22Rv1 (cell line): ENCODE measurements at regions not wholly inside any gene's neighbourhood (a gene's known extent, or its start where the extent isn't known, plus 50 kb on each side); places are given as distances from the start of the nearest gene placed in this dataset.

Experiments
- H3K27ac ChIP-seq: fragments of 450-650 bp; 2 replicates; pipeline ENCODE4 v1.5.1; 2017
- ZFX ChIP-seq: fragments of 450-650 bp; IDR thresholded peaks from 2 replicates; pipeline ENCODE4 v1.6.1; 2017; ENCODE audit warnings: antibody characterized with exemption, borderline replicate concordance
- TF ChIP-seq, protein P1 (sequence below): fragments of 450-650 bp; IDR thresholded peaks from 2 replicates; pipeline ENCODE4 v1.5.1; 2017; ENCODE audit warnings: mild to moderate bottlenecking

DNA sequence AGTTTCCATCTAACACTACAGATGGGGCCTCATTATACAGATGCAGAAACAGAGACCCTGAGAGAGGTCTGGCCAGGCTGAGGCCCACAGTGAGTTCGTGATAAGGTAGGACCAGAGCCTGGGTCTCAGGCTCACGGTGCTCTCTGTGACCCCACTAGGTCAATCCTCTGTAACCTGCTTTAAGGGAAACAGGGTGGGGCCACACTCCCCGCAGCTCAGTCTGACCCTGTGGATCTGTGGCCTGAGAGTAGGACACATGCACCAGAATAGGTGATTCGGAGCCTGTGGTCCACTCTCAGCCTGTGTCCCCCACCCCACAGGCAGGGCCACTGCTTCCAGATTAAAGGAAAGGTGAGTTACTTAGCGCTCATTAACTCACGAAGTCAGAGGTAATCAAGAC, 137.8 kb upstream of the FAM20C start:
- no peak overlapping the region for H3K27ac ChIP-seq
- TF ChIP-seq ZFX, result no peak
- TF ChIP-seq, protein P1, sequence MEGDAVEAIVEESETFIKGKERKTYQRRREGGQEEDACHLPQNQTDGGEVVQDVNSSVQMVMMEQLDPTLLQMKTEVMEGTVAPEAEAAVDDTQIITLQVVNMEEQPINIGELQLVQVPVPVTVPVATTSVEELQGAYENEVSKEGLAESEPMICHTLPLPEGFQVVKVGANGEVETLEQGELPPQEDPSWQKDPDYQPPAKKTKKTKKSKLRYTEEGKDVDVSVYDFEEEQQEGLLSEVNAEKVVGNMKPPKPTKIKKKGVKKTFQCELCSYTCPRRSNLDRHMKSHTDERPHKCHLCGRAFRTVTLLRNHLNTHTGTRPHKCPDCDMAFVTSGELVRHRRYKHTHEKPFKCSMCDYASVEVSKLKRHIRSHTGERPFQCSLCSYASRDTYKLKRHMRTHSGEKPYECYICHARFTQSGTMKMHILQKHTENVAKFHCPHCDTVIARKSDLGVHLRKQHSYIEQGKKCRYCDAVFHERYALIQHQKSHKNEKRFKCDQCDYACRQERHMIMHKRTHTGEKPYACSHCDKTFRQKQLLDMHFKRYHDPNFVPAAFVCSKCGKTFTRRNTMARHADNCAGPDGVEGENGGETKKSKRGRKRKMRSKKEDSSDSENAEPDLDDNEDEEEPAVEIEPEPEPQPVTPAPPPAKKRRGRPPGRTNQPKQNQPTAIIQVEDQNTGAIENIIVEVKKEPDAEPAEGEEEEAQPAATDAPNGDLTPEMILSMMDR, result no peak

DNA sequence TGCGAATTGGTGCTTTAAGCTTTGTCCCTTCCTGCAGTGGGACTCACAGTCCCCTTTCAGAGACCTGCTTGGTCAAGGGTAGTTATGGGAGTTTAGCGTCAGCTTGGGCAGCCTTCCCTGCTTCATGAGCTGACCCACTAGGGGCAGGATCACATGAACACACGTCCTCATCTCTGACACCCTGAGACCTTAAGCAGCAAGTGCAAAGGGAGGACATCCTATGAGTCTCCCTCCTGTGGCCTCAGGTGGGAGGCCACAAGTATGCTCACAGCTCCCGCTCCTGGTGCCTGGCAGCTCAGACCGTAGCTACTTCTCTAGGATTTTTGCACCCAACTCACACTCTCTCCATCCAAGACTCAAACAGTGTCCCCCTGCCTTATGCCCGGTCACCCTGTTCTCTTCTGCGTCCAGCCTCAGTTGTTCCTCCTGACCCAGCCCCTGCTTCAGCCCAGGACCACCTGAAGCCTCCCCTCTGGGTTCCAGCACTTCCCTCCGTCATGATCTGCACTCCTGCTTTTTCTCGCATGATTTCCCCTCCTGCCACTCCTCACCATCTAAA, 136.6 kb upstream of the FAM20C start:
- TF ChIP-seq, protein P1, result no peak
- TF ChIP-seq ZFX, result no peak

DNA sequence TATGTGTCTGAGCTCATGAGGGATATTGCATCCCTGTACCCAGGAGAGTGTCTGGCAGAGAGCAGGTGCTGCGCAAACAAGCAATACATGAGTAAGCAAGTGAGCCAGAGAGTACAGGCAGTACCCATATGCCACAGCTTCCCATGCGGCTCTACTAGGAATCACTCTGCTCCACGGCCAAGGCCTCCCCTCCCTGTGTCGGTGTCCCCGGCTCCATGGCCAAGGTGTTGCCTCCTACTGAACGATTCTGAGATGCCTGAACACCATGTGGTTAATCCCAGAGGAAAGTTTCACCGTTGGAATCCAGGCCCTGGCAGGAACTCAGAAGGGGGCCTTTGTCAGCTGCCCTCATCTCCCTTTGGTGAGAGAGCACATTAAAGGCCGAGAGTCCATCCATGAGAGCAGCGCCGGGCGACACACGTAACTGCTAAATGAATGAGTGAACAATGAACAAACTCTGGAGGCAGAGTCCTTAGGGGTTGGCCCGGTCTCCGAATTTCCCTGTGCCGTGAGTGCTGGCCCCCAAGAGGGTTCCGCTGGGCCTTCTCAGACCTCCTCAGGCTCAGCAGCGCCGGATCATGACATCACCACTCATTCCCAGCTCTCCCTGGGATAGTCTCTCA, 136.0 kb upstream of the FAM20C start:
- TF ChIP-seq, protein P1, result no peak
- no peak for TF ChIP-seq ZFX
- no peak overlapping the region for H3K27ac ChIP-seq

More for the DNA sequence above, 136.6 kb upstream of the FAM20C start:
- no peak overlapping the region for H3K27ac ChIP-seq

DNA sequence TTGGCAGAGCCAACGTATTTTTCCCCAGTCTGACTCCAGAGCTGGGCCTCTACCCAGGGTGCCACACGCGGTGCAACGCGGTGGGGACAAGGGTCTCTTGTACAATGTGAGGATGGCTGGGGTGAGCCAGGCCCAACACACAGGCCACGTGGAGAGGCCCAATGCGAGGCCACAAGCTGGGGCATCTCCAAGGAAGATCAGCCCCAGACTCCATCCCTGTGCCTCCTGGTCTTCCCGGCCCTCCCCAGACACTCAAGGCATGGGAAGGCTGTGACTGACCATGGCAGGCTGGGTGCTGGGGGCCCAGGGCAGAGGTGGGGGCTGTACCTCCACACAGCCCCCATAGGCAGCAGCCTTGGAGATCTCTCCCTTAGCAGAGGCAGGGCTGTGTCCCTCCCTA, 135.3 kb upstream of the FAM20C start:
- TF ChIP-seq, protein P1, result no peak
- no peak for TF ChIP-seq ZFX
- no peak overlapping the region for H3K27ac ChIP-seq

DNA sequence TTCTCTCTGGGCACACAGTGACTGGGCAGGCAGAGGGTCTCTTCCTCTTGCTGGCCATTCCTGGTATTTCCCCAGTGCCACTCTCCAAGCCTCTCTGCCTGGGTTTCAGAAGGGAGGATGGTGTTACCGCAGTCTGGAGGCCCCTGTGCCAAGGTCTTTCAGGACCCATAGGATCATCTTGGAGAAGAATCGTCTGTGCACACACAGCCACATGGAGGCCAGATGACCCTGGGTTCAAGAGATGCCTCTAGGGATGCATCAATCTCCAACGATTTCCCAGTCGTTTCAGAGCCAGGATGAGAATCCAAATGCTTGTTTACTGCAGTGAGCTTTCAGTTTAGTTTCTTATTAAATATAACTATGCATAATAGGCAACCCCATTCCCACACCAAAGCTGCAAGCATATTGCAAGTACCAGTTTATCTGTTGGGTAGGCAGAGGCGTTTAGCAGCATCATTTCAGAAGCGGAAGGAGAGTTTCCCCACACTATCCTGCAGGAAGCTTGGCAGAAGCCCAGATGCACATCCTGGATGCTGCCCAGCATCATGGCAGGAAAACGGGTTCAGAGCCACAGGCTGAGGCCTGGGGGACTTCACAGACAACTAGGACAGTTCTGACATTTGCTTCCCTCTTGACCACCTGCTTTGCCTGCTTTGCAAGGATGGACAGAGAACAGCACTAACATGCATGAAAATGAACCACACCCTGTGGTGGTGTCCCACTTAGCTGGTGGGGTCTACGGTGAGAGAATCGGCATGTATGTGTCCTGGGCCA, 134.7 kb upstream of the FAM20C start:
- H3K27ac ChIP-seq, result no peak overlapping the region
- TF ChIP-seq, protein P1, result no peak
- no peak for TF ChIP-seq ZFX

DNA sequence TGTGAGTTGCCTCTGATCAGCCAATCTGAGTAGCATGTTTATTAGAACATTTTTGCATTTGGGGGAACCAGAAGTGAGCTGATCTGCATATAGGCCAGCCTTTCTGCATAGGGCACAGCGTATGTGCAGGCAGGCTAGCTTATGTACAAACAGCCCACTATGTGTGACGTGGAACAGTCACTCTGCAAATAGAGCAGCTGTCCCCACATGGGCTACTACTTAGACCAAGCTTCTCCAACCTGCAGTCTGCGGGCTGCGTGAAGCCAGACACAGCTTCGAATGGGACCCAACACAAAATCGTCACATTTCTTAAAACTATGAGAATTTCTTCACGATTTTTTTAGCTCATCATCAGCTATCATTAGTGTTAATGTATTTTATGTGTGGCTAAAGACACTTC, 134.1 kb upstream of the FAM20C start:
- TF ChIP-seq ZFX, result no peak
- TF ChIP-seq, protein P1, result no peak
- H3K27ac ChIP-seq, result no peak overlapping the region
